H1 (cell line): ENCODE measurements at regions not wholly inside any gene's neighbourhood (a gene's known extent, or its start where the extent isn't known, plus 50 kb on each side); places are given as distances from the start of the nearest gene placed in this dataset.

Source experiments
- EZH2 ChIP-seq: fragments of 200-600 bp; sonication (generic); IDR thresholded peaks from 2 replicates; pipeline ENCODE4 v1.7.1; 2012; ENCODE audit warnings: low read depth, mild to moderate bottlenecking, moderate library complexity, low read length, inconsistent platforms; ENCODE audit not compliant: severe bottlenecking
- GABPA ChIP-seq: IDR thresholded peaks from 2 replicates; pipeline ENCODE4 v1.6.1; 2011; ENCODE audit warnings: mild to moderate bottlenecking, low read length, moderate library complexity, borderline replicate concordance; ENCODE audit not compliant: insufficient read depth
- HDAC2 ChIP-seq, 2 experiments: fragments of 300-600 bp in 1 of 2; sonication (generic) in 1 of 2; IDR thresholded peaks; 2 replicates each; pipeline ENCODE4 v1.6.1; 2011 to 2012; ENCODE audit warnings: low read depth in 2 of 2, low read length in 2 of 2, mild to moderate bottlenecking in 2 of 2, moderate library complexity in 2 of 2, borderline replicate concordance in 1 of 2, inconsistent platforms in 1 of 2
- RFX5 ChIP-seq: IDR thresholded peaks from 2 replicates; pipeline ENCODE4 v1.6.1; 2011; ENCODE audit warnings: low read depth, low read length, improper control_type of control experiment, borderline replicate concordance
- RNF2 ChIP-seq: fragments of 200-900, 300-1000 bp; sonication (generic); IDR thresholded peaks from 2 replicates; pipeline ENCODE4 v1.7.1; 2016; ENCODE audit warnings: borderline replicate concordance, low read depth, mild to moderate bottlenecking, antibody characterized with exemption, low read length; ENCODE audit not compliant: poor library complexity, severe bottlenecking; ENCODE audit errors: missing control alignments
- SP1 ChIP-seq: IDR thresholded peaks from 2 replicates; pipeline ENCODE4 v1.6.1; 2011; ENCODE audit warnings: low read depth, low read length
- SP2 ChIP-seq: IDR thresholded peaks from 2 replicates; pipeline ENCODE4 v1.6.1; 2012; ENCODE audit warnings: mild to moderate bottlenecking, low read length, inconsistent platforms
- TAF1 ChIP-seq: IDR thresholded peaks from 2 replicates; pipeline ENCODE4 v1.6.1; 2011; ENCODE audit warnings: mild to moderate bottlenecking, low read depth, low read length
- TF ChIP-seq, protein P1 (sequence below): IDR thresholded peaks from 2 replicates; pipeline ENCODE4 v1.6.1; 2011; ENCODE audit warnings: low read length, improper control_type of control experiment
- TF ChIP-seq, protein P2 (sequence below), 3 experiments: IDR thresholded peaks; 1 replicate in 2 of 3; 2 replicates in 1 of 3; pipeline versions ENCODE4 v1.5.1 to v1.6.1; 2011; ENCODE audit warnings: low read length in 3 of 3, mild to moderate bottlenecking in 3 of 3, inconsistent platforms in 2 of 3, low read depth in 1 of 3, moderate library complexity in 1 of 3; ENCODE audit not compliant: insufficient read depth in 1 of 3; ENCODE audit errors: control extremely low read depth in 1 of 3
- TF ChIP-seq, protein P3 (sequence below): IDR thresholded peaks from 2 replicates; pipeline ENCODE4 v1.6.1; 2012; ENCODE audit warnings: inconsistent platforms

DNA sequence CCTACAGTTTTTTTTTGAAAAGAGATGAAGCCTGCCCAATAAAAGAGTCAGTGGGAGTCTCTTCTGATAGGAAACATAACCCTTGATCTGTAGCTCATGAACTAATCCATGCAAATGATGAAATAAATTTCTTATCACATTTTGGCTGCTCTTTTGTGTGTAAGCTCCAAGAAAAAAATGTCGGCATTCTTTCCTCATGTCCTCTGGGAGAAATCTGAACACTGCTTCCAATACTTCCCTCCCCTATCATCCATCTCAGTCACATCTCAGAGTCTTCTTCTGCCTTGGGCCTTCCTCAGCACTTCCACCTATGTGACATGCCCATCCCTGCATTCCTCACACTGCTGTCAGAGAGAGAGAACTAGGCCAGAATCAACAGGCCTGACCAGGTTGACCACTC, 395.7 kb upstream of the ST6GAL2 start:
- TF ChIP-seq, protein P1, sequence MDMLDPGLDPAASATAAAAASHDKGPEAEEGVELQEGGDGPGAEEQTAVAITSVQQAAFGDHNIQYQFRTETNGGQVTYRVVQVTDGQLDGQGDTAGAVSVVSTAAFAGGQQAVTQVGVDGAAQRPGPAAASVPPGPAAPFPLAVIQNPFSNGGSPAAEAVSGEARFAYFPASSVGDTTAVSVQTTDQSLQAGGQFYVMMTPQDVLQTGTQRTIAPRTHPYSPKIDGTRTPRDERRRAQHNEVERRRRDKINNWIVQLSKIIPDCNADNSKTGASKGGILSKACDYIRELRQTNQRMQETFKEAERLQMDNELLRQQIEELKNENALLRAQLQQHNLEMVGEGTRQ = no peak
- TF ChIP-seq, protein P2, sequence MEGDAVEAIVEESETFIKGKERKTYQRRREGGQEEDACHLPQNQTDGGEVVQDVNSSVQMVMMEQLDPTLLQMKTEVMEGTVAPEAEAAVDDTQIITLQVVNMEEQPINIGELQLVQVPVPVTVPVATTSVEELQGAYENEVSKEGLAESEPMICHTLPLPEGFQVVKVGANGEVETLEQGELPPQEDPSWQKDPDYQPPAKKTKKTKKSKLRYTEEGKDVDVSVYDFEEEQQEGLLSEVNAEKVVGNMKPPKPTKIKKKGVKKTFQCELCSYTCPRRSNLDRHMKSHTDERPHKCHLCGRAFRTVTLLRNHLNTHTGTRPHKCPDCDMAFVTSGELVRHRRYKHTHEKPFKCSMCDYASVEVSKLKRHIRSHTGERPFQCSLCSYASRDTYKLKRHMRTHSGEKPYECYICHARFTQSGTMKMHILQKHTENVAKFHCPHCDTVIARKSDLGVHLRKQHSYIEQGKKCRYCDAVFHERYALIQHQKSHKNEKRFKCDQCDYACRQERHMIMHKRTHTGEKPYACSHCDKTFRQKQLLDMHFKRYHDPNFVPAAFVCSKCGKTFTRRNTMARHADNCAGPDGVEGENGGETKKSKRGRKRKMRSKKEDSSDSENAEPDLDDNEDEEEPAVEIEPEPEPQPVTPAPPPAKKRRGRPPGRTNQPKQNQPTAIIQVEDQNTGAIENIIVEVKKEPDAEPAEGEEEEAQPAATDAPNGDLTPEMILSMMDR (IDR thresholded peaks at IDR 0.05; ENCODE audit: control extremely low read depth in 1 of 3, insufficient read depth in 1 of 3, low read depth in 1 of 3, low read length in 3 of 3) = no peak
- TF ChIP-seq, protein P3, sequence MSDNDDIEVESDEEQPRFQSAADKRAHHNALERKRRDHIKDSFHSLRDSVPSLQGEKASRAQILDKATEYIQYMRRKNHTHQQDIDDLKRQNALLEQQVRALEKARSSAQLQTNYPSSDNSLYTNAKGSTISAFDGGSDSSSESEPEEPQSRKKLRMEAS = no peak
- TF ChIP-seq RNF2 = no peak
- no peak for TF ChIP-seq HDAC2 (IDR thresholded peaks at IDR 0.05; ENCODE audit: borderline replicate concordance in 1 of 2, low read depth in 2 of 2, low read length in 2 of 2)
- no peak for TF ChIP-seq RFX5
- TF ChIP-seq EZH2 = no peak
- TF ChIP-seq TAF1 = no peak
- no peak for TF ChIP-seq SP1
- TF ChIP-seq SP2 = no peak
- no peak for TF ChIP-seq GABPA
